AG09319 (cell line): ENCODE measurements at regions not wholly inside any gene's neighbourhood (a gene's known extent, or its start where the extent isn't known, plus 50 kb on each side); places are given as distances from the start of the nearest gene placed in this dataset.

ENCODE experiments used
- DNase-seq: peaks from one replicate; pipeline ENCODE4 v3.0.0-alpha.2; 2010; ENCODE audit warnings: low read depth; ENCODE audit errors: extremely low read depth
- TF ChIP-seq, protein P1 (sequence below): IDR thresholded peaks from 2 replicates; pipeline ENCODE4 v1.5.1; 2011; ENCODE audit warnings: low read depth, mild to moderate bottlenecking, inconsistent platforms, low read length, moderate library complexity

- TF ChIP-seq, protein P1, sequence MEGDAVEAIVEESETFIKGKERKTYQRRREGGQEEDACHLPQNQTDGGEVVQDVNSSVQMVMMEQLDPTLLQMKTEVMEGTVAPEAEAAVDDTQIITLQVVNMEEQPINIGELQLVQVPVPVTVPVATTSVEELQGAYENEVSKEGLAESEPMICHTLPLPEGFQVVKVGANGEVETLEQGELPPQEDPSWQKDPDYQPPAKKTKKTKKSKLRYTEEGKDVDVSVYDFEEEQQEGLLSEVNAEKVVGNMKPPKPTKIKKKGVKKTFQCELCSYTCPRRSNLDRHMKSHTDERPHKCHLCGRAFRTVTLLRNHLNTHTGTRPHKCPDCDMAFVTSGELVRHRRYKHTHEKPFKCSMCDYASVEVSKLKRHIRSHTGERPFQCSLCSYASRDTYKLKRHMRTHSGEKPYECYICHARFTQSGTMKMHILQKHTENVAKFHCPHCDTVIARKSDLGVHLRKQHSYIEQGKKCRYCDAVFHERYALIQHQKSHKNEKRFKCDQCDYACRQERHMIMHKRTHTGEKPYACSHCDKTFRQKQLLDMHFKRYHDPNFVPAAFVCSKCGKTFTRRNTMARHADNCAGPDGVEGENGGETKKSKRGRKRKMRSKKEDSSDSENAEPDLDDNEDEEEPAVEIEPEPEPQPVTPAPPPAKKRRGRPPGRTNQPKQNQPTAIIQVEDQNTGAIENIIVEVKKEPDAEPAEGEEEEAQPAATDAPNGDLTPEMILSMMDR: no peak
- DNase-seq: no peak
These were observed 91.1 kb upstream of the ZNF804A start for GRCh38 chr2:184507254-184507653.

- no peak for DNase-seq
- TF ChIP-seq, protein P1: no peak
These were observed 80.9 kb upstream of the ZNF804A start for GRCh38 chr2:184517402-184517801.

DNA sequence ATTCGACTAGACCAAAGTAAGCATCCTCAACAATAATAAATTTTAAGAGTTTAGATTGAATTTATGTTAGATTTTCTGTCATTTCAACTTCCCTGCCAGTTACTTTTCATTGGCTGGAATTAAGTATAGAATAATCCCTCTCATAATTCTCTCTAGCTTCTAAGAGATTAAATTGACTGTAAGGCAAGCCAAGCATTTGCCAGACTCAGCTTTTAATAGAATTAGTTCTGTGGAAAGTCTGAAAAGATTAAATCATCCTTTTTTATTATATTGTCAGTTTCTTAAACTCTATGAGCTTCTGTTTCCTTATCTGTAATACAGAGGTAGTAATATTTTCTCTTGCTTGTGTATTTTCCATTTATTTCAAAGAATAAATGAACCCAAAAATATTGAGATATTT lies 77.9 kb upstream of the ZNF804A start:
- TF ChIP-seq, protein P1: no peak
- no peak for DNase-seq

DNA sequence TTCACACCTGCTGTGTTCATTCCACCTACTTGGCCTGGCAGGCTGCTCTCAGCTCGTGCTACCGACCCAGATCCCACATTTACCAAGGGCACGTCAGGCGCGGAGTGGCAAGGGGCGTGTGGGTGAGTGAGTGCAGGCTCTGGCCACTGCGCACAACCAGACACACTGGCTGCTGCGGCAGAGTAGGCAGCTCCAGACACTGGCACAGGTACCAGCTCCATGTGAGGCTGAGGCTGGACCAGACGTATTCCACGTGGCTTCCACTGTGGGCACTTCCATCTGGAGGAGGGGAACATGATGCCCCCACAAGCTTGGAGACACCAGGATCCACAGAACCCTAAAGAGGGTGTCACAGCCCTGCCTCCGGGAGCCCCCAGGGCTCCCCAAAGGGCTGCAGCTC lies 74.6 kb upstream of the ZNF804A start:
- TF ChIP-seq, protein P1: no peak
- DNase-seq: no peak

DNA sequence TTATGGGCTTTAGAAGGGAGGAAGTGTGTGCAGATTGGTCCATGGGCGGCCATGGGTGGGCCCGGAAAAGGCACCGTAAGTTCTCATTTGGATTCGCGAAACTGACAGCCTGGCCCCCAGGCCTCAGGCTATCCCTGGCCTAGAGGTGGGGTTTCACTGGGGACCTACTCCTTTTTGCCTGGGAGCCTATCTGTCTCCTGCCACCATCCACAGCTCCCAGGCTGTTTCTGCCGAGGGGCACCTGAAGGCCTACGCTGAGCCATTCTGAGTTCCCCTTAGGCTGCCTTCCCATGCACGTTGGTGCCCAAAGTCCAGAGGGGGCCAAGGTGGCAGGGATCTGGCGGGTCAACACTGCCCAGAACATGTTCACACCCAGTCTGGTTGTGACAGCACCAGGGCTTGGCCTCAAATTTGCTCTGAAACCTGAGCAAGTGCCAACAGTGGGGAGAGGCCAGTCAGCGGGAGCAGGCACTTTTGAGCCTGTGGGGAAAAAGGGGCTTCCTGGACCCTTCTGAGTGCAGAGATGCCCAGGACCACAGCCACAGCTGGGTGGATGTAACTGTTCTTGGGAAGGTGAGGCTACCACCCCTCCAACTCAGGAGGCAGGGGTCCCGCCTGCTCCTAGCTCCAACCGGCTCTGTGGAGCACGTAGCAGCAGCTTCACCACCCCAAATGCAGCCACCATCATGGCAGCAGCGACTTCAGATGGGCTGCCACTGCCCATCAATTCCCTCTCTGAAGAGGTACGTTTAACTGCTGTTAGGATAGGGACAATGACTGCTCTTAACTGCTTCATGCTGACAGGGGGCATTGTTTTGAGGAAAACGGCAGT lies 73.6 kb upstream of the ZNF804A start:
- TF ChIP-seq, protein P1: no peak
- no peak for DNase-seq

DNA sequence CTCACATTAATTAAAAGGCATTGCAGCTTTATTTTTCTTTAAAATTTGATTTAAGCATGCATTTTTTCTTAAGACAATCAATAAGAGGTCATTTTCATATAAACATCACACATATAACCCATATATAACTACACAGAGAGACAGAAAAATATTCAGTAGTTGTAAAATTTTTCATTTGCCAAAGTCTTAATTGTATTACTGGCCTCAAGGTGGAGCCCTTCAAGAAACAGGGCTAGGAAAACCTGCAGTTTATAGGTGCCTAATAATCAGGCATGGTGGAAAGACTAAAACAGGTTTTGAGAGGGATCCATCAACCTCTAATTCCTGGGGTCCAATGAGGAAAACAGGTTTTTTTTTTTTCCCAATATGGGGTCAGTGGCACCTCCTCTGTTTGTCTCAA lies 71.3 kb upstream of the ZNF804A start:
- TF ChIP-seq, protein P1: no peak
- no peak for DNase-seq

DNA sequence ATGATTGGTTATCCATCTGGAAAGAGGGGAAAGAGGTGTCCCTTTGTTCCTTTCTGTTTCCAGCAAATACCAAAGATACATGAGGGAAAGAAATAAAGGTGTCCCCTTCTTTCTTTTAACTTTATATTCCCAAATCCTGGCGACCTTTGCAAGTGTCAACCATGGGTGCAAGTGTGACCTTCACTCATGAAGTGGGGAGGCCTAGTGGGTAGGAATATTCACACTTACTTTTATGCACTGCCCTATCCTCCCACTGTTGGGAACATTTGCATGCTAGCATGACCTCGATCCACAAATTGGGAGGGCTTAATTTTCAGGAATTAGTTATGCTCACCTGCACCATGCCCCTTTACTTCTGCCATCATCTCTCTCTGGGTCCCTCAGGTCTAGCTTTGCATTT lies 70.2 kb upstream of the ZNF804A start:
- TF ChIP-seq, protein P1: no peak
- no peak for DNase-seq
